Uterus (tissue), 2 donors: ENCODE measurements at regions not wholly inside any gene's neighbourhood (a gene's known extent, or its start where the extent isn't known, plus 50 kb on each side); places are given as distances from the start of the nearest gene placed in this dataset.

Experiments used
- POLR2A ChIP-seq, 2 donors: fragments of 450-650 bp; IDR thresholded peaks; one replicate each; pipeline ENCODE4 v1.6.1; 2016; ENCODE audit warnings: antibody characterized with exemption in 2 of 2, mild to moderate bottlenecking in 1 of 2, moderate library complexity in 1 of 2
- TF ChIP-seq, protein P1 (sequence below), 4 experiments: fragments of 200-600 bp in 2 of 4; fragments of 450-650 bp in 2 of 4; sonication (generic) in 2 of 4; IDR thresholded peaks; one replicate each; pipeline ENCODE4 v1.5.1; 2016 to 2019; ENCODE audit warnings: antibody characterized with exemption in 4 of 4, mild to moderate bottlenecking in 2 of 4, moderate library complexity in 1 of 4

DNA sequence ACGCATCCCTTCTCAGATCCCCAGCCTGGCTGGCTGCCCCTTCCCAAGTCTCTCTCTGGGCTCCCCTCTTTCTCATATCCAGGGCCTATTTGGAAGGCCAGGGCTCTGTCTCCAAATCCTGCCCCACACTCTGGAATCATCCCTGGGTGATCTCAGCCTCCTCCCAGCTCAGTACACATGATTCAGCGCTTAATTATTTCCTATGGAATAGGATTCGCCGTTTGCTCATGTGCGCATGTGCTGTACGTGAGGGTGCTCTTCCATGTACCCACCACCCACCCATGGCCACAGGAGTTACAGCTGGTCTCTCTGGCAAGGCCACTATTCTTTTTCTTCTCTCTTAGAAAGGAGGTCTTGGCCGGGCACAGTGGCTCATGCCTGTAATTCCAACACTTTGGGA is 81.7 kb upstream of the FOXP4 start:
- TF ChIP-seq, protein P1, sequence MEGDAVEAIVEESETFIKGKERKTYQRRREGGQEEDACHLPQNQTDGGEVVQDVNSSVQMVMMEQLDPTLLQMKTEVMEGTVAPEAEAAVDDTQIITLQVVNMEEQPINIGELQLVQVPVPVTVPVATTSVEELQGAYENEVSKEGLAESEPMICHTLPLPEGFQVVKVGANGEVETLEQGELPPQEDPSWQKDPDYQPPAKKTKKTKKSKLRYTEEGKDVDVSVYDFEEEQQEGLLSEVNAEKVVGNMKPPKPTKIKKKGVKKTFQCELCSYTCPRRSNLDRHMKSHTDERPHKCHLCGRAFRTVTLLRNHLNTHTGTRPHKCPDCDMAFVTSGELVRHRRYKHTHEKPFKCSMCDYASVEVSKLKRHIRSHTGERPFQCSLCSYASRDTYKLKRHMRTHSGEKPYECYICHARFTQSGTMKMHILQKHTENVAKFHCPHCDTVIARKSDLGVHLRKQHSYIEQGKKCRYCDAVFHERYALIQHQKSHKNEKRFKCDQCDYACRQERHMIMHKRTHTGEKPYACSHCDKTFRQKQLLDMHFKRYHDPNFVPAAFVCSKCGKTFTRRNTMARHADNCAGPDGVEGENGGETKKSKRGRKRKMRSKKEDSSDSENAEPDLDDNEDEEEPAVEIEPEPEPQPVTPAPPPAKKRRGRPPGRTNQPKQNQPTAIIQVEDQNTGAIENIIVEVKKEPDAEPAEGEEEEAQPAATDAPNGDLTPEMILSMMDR (IDR thresholded peaks at IDR 0.05): no peak
- no peak for TF ChIP-seq POLR2A (IDR thresholded peaks at IDR 0.05)
